ENCODE measurements at regions not wholly inside any gene's neighbourhood (a gene's known extent, or its start where the extent isn't known, plus 50 kb on each side); places are given as distances from the start of the nearest gene placed in this dataset.

DNA sequence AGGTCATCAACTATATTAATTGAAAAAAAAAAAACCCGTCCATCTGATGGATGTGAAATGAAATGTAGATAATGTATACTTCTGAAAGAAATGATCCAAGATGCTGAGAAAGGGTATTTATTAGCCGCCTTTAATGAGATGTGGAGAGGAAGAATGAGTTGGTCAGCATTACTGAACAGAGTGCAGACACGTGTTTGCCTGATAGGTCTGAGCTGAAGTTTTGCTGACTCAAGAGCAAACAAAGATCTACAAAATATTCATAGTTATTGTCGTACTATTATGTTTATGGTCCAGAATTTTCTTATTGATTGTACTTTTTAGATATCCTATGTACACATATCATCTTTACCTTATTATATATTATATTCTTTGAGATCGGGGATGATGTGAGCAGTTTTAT lies 235.3 kb downstream of the RDH14 start:
- TF ChIP-seq, protein P1, sequence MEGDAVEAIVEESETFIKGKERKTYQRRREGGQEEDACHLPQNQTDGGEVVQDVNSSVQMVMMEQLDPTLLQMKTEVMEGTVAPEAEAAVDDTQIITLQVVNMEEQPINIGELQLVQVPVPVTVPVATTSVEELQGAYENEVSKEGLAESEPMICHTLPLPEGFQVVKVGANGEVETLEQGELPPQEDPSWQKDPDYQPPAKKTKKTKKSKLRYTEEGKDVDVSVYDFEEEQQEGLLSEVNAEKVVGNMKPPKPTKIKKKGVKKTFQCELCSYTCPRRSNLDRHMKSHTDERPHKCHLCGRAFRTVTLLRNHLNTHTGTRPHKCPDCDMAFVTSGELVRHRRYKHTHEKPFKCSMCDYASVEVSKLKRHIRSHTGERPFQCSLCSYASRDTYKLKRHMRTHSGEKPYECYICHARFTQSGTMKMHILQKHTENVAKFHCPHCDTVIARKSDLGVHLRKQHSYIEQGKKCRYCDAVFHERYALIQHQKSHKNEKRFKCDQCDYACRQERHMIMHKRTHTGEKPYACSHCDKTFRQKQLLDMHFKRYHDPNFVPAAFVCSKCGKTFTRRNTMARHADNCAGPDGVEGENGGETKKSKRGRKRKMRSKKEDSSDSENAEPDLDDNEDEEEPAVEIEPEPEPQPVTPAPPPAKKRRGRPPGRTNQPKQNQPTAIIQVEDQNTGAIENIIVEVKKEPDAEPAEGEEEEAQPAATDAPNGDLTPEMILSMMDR (IDR thresholded peaks at IDR 0.05; ENCODE audit: insufficient read depth, low read depth, low read length), result no peak
- H3K4me3 ChIP-seq (ENCODE audit: low read depth, low read length), result no peak overlapping the region
- no peak for DNase-seq (ENCODE audit: low read depth)

DNA sequence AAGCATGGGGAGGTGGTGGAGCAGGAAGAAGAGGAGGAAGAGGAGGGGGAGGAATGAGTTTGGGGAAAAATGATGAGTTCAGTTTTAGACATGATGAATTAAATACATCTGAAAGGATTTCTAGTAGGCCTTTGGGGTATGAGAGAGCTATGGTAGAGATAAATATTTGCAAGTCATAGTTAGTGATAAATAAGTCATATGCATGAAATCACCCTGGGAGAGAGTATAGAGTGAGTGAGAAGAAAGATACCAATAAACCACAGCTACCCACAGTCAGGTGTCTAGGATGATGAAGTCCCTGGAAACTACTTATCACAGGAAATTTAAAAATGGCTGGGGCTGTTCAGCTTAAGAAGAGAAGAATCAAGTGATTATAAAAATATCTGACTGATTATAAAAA lies 240.5 kb downstream of the RDH14 start:
- no peak for DNase-seq (ENCODE audit: low read depth)
- TF ChIP-seq, protein P1 (IDR thresholded peaks at IDR 0.05; ENCODE audit: insufficient read depth, low read depth, low read length), result no peak
- H3K4me3 ChIP-seq (ENCODE audit: low read depth, low read length), result no peak overlapping the region

DNA sequence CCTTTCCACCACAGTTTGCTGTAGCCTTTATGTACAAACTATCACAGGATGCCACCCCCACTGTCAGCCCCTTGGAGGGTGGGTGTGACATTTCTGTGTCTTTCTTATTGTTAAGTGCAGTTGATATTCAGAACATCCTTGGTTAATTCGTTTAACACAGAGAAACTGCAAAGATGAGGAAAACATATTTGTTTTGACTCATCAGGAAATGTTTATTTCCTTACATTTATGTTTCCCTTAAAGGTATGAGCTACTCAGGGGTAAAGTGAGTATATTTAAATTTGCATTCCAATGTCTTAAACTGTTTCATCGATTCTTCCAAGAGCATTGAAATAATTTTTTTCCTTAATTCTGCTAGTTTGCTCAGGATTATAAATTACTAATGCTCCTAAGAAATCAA lies 243.4 kb downstream of the RDH14 start:
- H3K4me3 ChIP-seq (ENCODE audit: low read depth, low read length), result no peak overlapping the region
- no peak for DNase-seq (ENCODE audit: low read depth)
- TF ChIP-seq, protein P1 (IDR thresholded peaks at IDR 0.05; ENCODE audit: insufficient read depth, low read depth, low read length), result no peak

DNA sequence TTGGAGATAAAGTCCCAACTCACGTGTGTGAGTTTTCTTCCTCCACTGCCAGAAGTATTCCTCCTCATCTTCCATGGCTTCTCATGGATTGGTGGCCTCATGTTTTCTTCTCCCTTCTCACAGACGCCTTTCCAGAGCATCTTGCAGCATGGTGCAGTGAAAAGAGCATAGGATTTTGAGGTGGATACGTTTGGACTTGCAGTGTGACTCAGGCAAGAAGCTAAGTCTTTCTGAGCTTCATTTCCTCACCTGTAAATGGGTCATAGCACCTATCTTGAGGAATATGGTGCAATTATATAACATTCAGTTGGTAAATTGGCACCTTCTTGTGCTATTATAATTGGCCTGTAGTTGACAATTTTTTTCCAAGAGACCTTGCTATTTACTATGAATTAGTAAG lies 247.6 kb downstream of the RDH14 start:
- TF ChIP-seq, protein P1 (IDR thresholded peaks at IDR 0.05; ENCODE audit: insufficient read depth, low read depth, low read length), result no peak
- H3K4me3 ChIP-seq (ENCODE audit: low read depth, low read length), result no peak overlapping the region
- no peak for DNase-seq (ENCODE audit: low read depth)

DNA sequence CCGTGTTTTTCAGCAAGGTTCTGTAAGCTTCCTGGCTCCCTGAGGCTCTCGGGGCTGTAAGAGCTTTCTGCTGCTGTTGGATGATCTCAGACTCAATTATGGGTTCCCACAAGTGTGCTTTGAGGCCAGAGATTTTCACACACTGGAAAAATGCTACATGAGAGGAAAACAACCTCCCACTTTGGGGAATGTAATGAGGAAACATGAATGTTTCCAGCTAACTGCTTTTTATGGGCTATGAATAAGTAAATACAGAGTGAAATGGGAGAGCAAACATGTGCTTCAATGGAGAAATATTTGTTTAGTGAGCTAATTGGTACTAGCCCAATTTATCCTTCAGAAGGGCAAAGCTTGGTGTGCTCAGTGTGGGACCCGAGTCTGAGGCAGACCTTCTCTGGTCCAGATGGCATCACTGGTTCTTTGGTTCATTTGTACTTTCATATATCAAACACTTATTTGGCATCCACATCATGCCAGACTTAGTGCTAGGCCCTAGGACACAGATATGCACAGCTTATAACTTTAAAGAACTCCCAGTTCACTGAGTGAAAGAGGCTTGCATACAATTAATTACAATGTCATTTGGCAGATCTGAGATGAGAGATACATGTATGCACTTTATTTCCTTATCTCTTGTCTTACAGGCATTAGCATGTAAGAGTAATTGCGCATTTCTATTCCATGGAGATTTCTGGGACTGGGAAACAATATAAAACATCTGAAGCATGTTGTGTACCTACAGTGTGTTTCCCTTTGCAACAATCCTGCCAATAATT lies 248.8 kb downstream of the RDH14 start:
- H3K4me3 ChIP-seq (ENCODE audit: low read depth, low read length), result no peak overlapping the region
- peak; percentile 92 for DNase-seq (ENCODE audit: low read depth)
- TF ChIP-seq, protein P1 (IDR thresholded peaks at IDR 0.05; ENCODE audit: insufficient read depth, low read depth, low read length), result no peak

DNA sequence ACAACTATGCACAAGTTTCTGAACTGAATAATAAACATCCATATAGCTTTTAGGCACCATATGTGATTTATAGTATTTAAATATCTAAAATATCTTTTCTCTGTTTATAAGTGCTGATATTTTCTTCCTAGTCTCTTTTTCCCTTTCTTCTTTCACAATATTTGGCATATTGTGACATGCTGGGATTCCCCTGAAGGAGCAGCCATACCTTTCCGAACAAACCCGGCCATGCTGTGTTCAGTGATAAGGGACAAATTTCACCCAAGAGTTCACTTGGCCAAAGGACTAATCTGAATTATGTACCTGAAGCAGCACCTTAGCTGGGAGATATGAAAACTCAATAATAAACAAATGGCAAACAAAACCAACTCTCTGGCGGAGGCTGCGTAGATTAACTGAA lies 250.8 kb downstream of the RDH14 start:
- H3K4me3 ChIP-seq (ENCODE audit: low read depth, low read length), result no peak overlapping the region
- TF ChIP-seq, protein P1 (IDR thresholded peaks at IDR 0.05; ENCODE audit: insufficient read depth, low read depth, low read length), result no peak
- DNase-seq (ENCODE audit: low read depth), result no peak

DNA sequence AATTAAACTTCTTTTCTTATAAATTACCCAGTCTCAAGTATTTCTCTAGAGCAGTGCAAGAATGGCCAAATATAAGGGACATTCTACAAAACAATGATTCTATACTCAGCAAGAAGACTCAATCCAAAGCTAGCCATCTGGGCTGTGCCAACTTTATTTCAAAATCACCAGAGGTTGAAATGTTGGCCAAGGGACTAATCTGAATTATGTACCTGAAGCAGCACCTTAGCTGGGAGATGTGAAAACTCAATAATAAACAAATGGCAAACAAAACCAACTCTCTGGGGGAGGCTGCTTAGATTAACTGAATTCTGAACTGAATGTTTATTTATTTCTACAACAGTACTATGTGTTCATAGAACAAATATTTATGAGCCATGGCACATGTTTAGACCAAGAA lies 251.3 kb downstream of the RDH14 start:
- no peak for DNase-seq (ENCODE audit: low read depth)
- H3K4me3 ChIP-seq (ENCODE audit: low read depth, low read length), result no peak overlapping the region
- TF ChIP-seq, protein P1 (IDR thresholded peaks at IDR 0.05; ENCODE audit: insufficient read depth, low read depth, low read length), result no peak

Measured in fibroblast of villous mesenchyme (primary cell).